Stimulated activated CD4-positive, alpha-beta T cell treated with anti-CD3 and anti-CD28 coated beads, TNF-alpha, amount 100 ng/mL, for 48 hours (primary cell): ENCODE measurements at regions not wholly inside any gene's neighbourhood (a gene's known extent, or its start where the extent isn't known, plus 50 kb on each side); places are given as distances from the start of the nearest gene placed in this dataset.

Experiments
- DNase-seq, 3 donors: peaks; one replicate each; pipeline ENCODE4 v3.0.0-alpha.2; 2020; ENCODE audit warnings: low read depth in 3 of 3

GRCh38 chr3:194265996-194266964, 84.8 kb downstream of the CPN2 start:
- no peak for DNase-seq

- DNase-seq: no peak
These were observed 83.1 kb downstream of the CPN2 start for GRCh38 chr3:194267744-194268653.

- no peak for DNase-seq
These were observed 82.2 kb downstream of the CPN2 start for GRCh38 chr3:194268654-194269512.

- DNase-seq: no peak
These were observed 81.5 kb downstream of the CPN2 start for GRCh38 chr3:194269610-194270145.

- DNase-seq: no peak
These were observed 80.3 kb downstream of the CPN2 start for GRCh38 chr3:194270627-194271459.

GRCh38 chr3:194271460-194272035, 79.6 kb downstream of the CPN2 start:
- DNase-seq: no peak

GRCh38 chr3:194272221-194272620, 78.9 kb downstream of the CPN2 start:
- DNase-seq: no peak

GRCh38 chr3:194272861-194273742, 78.0 kb downstream of the CPN2 start:
- no peak for DNase-seq

GRCh38 chr3:194273743-194274310, 77.3 kb downstream of the CPN2 start:
- DNase-seq: no peak

GRCh38 chr3:194274424-194275085, 76.6 kb downstream of the CPN2 start:
- no peak for DNase-seq

GRCh38 chr3:194275291-194275690, 75.8 kb downstream of the CPN2 start:
- no peak for DNase-seq

GRCh38 chr3:194275721-194276120, 75.4 kb downstream of the CPN2 start:
- DNase-seq: no peak

GRCh38 chr3:194276768-194277103, 74.4 kb downstream of the CPN2 start:
- DNase-seq: no peak

- DNase-seq: no peak
These were observed 73.9 kb downstream of the CPN2 start for GRCh38 chr3:194277104-194277785.

GRCh38 chr3:194277786-194278130, 73.4 kb downstream of the CPN2 start:
- DNase-seq: no peak

- DNase-seq: no peak
These were observed 72.8 kb downstream of the CPN2 start for GRCh38 chr3:194278186-194278845.

GRCh38 chr3:194279101-194279500, 72.0 kb downstream of the CPN2 start:
- DNase-seq: no peak
